Lower leg skin (tissue), 4 donors: ENCODE measurements at regions not wholly inside any gene's neighbourhood (a gene's known extent, or its start where the extent isn't known, plus 50 kb on each side); places are given as distances from the start of the nearest gene placed in this dataset.
"Not testable (repeated sequence)": the region's sequence is repeated elsewhere in the genome, so short reads cannot be mapped to it uniquely, and the experiment has no call there.

ENCODE experiments used
- DNase-seq, 2 donors: peaks; one replicate each; pipeline ENCODE4 v3.0.0-alpha.2; 2019; ENCODE audit warnings: low spot score in 2 of 2
- H3K4me3 ChIP-seq: fragments of 200-600 bp; sonication (generic); 2 replicates; pipeline ENCODE4 v1.5.1; 2017; ENCODE audit warnings: mild to moderate bottlenecking, low read depth; ENCODE audit not compliant: poor library complexity, severe bottlenecking
- POLR2A ChIP-seq, 2 donors: fragments of 450-650 bp; IDR thresholded peaks; one replicate each; pipeline ENCODE4 v1.6.1; 2016 to 2017; ENCODE audit warnings: antibody characterized with exemption in 2 of 2, mild to moderate bottlenecking in 1 of 2, moderate library complexity in 1 of 2
- WGBS, 2 donors: methylation state at CpG; one replicate each; pipeline ENCODE4 v1.1.5; 2018; 5-methylcytosine and 5-hydroxymethylcytosine counted together
- intact Hi-C: fragments of 100-400 bp; cut with DNase I; formaldehyde crosslinking; loops from one replicate; pipeline ENCODE4 v1.15.0; 2023; ENCODE audit warnings: low total_unique reads
- TF ChIP-seq, protein P1 (sequence below), 3 donors: fragments of 450-650 bp; IDR thresholded peaks; one replicate each; pipeline ENCODE4 v1.5.1; 2016; ENCODE audit warnings: antibody characterized with exemption in 3 of 3, mild to moderate bottlenecking in 3 of 3, moderate library complexity in 2 of 3

GRCh38 chrX:25858273-25858880 lies 279.8 kb upstream of the MAGEB18 start:
- 10 to 32% methylated on average over 3 of the region's 3 CpGs for WGBS, 2 donors
- intact Hi-C loops: no loop called here
- no peak overlapping the region for H3K4me3 ChIP-seq
- TF ChIP-seq POLR2A (IDR thresholded peaks at IDR 0.05): no peak
- TF ChIP-seq, protein P1, sequence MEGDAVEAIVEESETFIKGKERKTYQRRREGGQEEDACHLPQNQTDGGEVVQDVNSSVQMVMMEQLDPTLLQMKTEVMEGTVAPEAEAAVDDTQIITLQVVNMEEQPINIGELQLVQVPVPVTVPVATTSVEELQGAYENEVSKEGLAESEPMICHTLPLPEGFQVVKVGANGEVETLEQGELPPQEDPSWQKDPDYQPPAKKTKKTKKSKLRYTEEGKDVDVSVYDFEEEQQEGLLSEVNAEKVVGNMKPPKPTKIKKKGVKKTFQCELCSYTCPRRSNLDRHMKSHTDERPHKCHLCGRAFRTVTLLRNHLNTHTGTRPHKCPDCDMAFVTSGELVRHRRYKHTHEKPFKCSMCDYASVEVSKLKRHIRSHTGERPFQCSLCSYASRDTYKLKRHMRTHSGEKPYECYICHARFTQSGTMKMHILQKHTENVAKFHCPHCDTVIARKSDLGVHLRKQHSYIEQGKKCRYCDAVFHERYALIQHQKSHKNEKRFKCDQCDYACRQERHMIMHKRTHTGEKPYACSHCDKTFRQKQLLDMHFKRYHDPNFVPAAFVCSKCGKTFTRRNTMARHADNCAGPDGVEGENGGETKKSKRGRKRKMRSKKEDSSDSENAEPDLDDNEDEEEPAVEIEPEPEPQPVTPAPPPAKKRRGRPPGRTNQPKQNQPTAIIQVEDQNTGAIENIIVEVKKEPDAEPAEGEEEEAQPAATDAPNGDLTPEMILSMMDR (IDR thresholded peaks at IDR 0.05): no peak
- no peak for DNase-seq

- intact Hi-C loops: no loop called here
- 81 to 88% methylated on average over 1 to 3 of the region's 3 CpGs for WGBS, 2 donors
- TF ChIP-seq, protein P1 (IDR thresholded peaks at IDR 0.05): no peak
- no peak for TF ChIP-seq POLR2A (IDR thresholded peaks at IDR 0.05)
- no peak for DNase-seq
- H3K4me3 ChIP-seq: no peak overlapping the region
Observed at GRCh38 chrX:25860322-25860721, 277.8 kb upstream of the MAGEB18 start.

GRCh38 chrX:25869761-25870160 lies 268.4 kb upstream of the MAGEB18 start:
- intact Hi-C loops: no loop called here
- TF ChIP-seq, protein P1 (IDR thresholded peaks at IDR 0.05): no peak
- TF ChIP-seq POLR2A (IDR thresholded peaks at IDR 0.05): no peak
- H3K4me3 ChIP-seq: no peak overlapping the region
- DNase-seq: no peak
- WGBS, 2 donors: 50 to 72% methylated on average over 1 of the region's 1 CpG

DNA sequence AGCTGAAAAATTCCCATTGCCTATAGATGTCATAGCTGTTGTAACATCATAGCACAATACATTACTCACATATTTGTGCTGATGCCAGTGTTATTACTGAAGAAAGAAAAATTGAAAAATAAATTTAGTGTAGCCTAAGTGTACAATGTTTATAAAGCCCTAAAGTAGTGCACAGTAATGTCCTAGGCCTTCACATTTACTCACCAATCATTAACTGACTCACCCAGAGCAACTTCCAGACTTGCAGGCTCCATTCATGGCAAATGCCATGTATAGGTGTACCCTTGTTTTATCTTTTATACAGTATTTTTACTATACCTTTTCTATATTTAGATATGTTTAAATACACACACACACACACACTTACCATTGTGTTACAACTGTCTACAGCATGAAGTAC lies 265.4 kb upstream of the MAGEB18 start:
- DNase-seq: no peak
- intact Hi-C loops: no loop called here
- TF ChIP-seq, protein P1 (IDR thresholded peaks at IDR 0.05): no peak
- no peak for TF ChIP-seq POLR2A (IDR thresholded peaks at IDR 0.05)
- no peak overlapping the region for H3K4me3 ChIP-seq

- intact Hi-C loops: no loop called here
- TF ChIP-seq POLR2A (IDR thresholded peaks at IDR 0.05): no peak
- TF ChIP-seq, protein P1 (IDR thresholded peaks at IDR 0.05): no peak
- no peak for DNase-seq
- 46 to 63% methylated on average over 2 of the region's 2 CpGs for WGBS, 2 donors
- no peak overlapping the region for H3K4me3 ChIP-seq
Observed at GRCh38 chrX:25873196-25873595, 264.9 kb upstream of the MAGEB18 start.

DNA sequence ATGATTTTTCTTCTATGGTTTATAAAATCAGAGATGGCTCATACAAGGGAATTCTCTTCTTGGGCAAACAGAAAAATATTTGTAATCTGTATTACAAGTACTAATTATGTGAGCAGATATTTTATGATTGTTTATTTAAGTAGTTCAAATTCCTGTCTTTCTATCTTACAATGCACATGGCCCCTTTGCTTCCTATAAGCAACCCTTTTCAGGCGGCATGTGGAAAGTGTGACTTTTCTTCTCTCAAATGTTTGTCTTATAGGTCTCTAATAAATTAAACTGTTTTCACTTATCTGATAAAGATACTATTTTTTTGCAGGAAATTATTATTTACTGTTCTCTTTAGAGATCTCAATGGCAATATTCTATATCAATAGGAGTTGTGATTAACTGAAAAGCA lies 259.3 kb upstream of the MAGEB18 start:
- DNase-seq: no peak
- intact Hi-C loops: no loop called here
- WGBS, 2 donors: 0% methylated on average over 1 of the region's 1 CpG
- TF ChIP-seq, protein P1 (IDR thresholded peaks at IDR 0.05): no peak
- no peak for TF ChIP-seq POLR2A (IDR thresholded peaks at IDR 0.05)
- H3K4me3 ChIP-seq: no peak overlapping the region

- intact Hi-C loops, H3K4me3 ChIP-seq, DNase-seq: not testable (repeated sequence)
- WGBS, 2 donors: 65 to 78% methylated on average over 4 to 5 of the region's 5 CpGs
Observed at GRCh38 chrX:25882503-25882902, 255.6 kb upstream of the MAGEB18 start.
